Gastrocnemius medialis (tissue), 4 donors: ENCODE measurements at regions not wholly inside any gene's neighbourhood (a gene's known extent, or its start where the extent isn't known, plus 50 kb on each side); places are given as distances from the start of the nearest gene placed in this dataset.

ENCODE experiments used
- CTCF ChIP-seq, 5 experiments: fragments of 450-650 bp in 3 of 5; fragments of 200-600 bp in 2 of 5; sonication (generic) in 2 of 5; IDR thresholded peaks in 4 of 5; conservative IDR thresholded peaks in 1 of 5; 1 replicate in 4 of 5; 2 replicates in 1 of 5; pipeline ENCODE4 v1.5.1; 2016 to 2019; ENCODE audit warnings: antibody characterized with exemption in 5 of 5, mild to moderate bottlenecking in 3 of 5, moderate library complexity in 3 of 5
- POLR2A ChIP-seq, 2 donors: fragments of 450-650 bp; IDR thresholded peaks; one replicate each; pipeline ENCODE4 v1.6.1; 2017; ENCODE audit warnings: antibody characterized with exemption in 2 of 2, mild to moderate bottlenecking in 2 of 2, moderate library complexity in 2 of 2

- TF ChIP-seq CTCF (IDR thresholded peaks at IDR 0.05 in 4 of 5, conservative IDR thresholded peaks at IDR 0.05 in 1 of 5) (no peak), POLR2A (IDR thresholded peaks at IDR 0.05) (no peak)
Measured at GRCh38 chr21:30014886-30015285, 75.1 kb upstream of the GRIK1 start.
